ENCODE measurements at regions not wholly inside any gene's neighbourhood (a gene's known extent, or its start where the extent isn't known, plus 50 kb on each side); places are given as distances from the start of the nearest gene placed in this dataset.

DNA sequence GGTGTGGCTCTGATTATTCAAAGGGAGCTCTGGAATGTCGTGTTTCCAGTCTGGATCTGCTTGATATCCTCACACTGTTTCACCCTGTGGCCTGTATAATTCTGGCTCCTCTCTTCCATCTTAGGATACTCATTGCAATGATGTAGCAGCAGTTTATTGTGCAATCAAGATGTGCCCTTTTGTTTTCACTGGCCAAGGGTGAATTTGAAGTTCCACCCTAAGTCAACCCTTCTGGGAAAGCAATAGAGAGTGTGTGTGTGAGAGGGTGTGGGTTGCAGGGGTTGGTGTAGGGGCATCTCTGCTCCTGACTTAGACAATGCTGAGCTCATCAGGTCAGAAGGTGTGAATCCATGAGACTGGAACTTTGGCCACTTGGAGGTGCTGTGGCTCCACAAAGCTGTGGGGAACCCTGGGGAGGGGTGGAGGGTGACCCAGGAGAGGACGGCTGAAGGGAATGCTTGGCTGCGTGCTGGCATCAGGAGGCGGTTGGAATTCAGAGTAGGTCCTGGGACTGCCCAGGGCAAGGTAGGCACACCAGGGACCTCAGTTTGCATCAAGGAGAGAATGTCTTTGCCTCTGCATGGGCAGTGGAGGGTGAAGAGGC lies 118.0 kb upstream of the PRSS58 start:
- no peak overlapping the region for H3K27ac ChIP-seq
- H3K36me3 ChIP-seq, result no peaks in the 10 kb centered on the region
- no peaks in the 10 kb centered on the region for H3K27me3 ChIP-seq
- no peak overlapping the region for H3K4me3 ChIP-seq (ENCODE audit: low read depth in 1 of 2, low read length in 1 of 2)
- H3K4me1 ChIP-seq (ENCODE audit: control insufficient read depth in 1 of 2, insufficient read depth in 1 of 2, low read depth in 1 of 2, low read length in 1 of 2), result peaks cover 6 to 12% of the 10 kb centered on the region in 2 experiments
- TF ChIP-seq, protein P1, sequence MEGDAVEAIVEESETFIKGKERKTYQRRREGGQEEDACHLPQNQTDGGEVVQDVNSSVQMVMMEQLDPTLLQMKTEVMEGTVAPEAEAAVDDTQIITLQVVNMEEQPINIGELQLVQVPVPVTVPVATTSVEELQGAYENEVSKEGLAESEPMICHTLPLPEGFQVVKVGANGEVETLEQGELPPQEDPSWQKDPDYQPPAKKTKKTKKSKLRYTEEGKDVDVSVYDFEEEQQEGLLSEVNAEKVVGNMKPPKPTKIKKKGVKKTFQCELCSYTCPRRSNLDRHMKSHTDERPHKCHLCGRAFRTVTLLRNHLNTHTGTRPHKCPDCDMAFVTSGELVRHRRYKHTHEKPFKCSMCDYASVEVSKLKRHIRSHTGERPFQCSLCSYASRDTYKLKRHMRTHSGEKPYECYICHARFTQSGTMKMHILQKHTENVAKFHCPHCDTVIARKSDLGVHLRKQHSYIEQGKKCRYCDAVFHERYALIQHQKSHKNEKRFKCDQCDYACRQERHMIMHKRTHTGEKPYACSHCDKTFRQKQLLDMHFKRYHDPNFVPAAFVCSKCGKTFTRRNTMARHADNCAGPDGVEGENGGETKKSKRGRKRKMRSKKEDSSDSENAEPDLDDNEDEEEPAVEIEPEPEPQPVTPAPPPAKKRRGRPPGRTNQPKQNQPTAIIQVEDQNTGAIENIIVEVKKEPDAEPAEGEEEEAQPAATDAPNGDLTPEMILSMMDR (IDR thresholded peaks at IDR 0.05), result no peak
- H3K9me3 ChIP-seq, result no peaks in the 10 kb centered on the region

DNA sequence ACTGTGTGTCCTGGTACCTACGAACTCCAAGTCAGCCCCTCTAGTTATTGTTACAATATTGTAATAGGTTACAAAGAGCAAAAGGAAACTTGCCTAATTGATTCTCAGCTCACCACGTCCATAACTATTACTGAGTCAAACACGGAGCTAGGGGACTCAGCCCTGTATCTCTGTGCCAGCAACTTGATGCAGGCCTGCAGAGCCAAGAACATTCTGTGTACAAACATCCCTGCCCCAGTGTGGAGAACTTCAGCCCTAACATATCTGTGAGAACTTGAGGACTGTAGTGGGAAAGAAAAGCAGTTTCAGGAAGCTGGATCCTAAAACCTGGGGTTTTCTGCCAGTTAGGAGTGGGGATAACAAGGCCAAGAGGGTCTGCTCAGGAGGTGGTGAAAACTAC lies 114.9 kb upstream of the PRSS58 start:
- Histone ChIP-seq H3K27ac (no peak overlapping the region), H3K27me3 (no peaks in the 10 kb centered on the region), H3K4me1 (ENCODE audit: control insufficient read depth in 1 of 2, insufficient read depth in 1 of 2, low read depth in 1 of 2, low read length in 1 of 2) (peaks cover 6 to 12% of the 10 kb centered on the region in 2 experiments), H3K9me3 (no peaks in the 10 kb centered on the region), H3K36me3 (no peaks in the 10 kb centered on the region), H3K4me3 (ENCODE audit: low read depth in 1 of 2, low read length in 1 of 2) (no peak overlapping the region)
- TF ChIP-seq, protein P1 (IDR thresholded peaks at IDR 0.05), result no peak

DNA sequence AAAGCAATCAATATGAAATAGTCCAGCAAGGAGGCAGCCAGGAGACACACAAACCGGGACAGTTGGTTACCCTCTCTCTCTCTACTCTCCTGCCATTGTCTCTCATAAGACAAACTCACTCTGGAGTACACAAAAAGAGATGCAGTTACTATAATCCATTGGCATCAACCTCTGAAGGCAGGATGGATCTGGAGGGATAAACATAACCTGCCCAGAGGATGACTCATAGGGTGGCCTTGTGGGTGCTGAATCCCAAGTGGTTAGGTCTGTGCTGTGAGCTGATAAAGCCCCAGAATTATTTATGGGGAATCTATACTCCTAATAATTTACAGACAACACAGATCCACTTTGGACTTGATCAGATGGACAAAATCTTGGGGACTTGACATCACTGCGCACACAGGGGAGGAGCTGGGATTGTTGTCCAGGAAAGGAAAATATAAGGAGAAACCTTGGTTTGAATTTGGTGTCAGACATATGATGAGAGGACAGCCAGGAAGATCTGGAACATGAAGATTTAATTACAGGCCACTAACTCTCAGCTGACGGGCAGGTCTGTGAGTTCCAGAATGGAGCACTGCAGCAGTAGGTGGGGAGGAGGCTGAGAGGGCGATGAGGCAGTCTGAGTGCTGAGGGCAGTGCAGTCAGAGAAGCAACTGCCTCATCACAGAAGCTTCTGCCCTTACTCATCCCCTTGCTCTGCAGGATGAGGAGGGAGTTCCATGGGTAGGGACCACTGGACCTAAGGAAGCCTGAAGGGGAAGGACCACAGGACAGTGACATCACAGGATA lies 113.9 kb upstream of the PRSS58 start:
- H3K27me3 ChIP-seq, result no peaks in the 10 kb centered on the region
- H3K4me1 ChIP-seq (ENCODE audit: control insufficient read depth in 1 of 2, insufficient read depth in 1 of 2, low read depth in 1 of 2, low read length in 1 of 2), result peaks cover 6 to 12% of the 10 kb centered on the region in 2 experiments
- TF ChIP-seq, protein P1 (IDR thresholded peaks at IDR 0.05), result no peak
- H3K9me3 ChIP-seq, result no peaks in the 10 kb centered on the region
- no peak overlapping the region for H3K4me3 ChIP-seq (ENCODE audit: low read depth in 1 of 2, low read length in 1 of 2)
- no peak overlapping the region for H3K27ac ChIP-seq
- no peaks in the 10 kb centered on the region for H3K36me3 ChIP-seq

DNA sequence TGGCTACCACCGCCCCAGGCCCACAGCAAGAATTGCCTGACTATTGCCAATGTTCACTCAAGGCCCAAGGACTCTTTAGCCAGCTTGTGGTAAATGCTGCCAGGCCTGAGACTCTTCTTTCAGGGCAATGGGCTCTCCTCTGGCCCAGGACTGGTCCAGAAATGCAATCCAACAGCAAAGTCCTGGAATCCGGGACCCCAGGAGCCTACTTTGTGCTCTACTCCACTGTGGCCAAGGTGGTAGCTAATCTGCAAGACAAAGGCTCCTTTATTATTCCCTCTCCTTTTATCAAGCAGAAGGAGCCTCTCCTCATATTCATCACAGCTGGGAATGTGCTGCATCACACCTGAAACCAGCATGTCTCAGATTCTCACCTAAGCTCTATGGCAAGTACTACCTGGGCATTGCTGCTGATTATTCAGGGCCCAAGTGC lies 107.6 kb upstream of the PRSS58 start:
- Histone ChIP-seq H3K9me3 (no peaks in the 10 kb centered on the region), H3K27me3 (no peaks in the 10 kb centered on the region), H3K4me3 (ENCODE audit: low read depth in 1 of 2, low read length in 1 of 2) (no peak overlapping the region), H3K4me1 (ENCODE audit: control insufficient read depth in 1 of 2, insufficient read depth in 1 of 2, low read depth in 1 of 2, low read length in 1 of 2) (no peaks in the 10 kb centered on the region), H3K27ac (no peak overlapping the region), H3K36me3 (no peaks in the 10 kb centered on the region)
- TF ChIP-seq, protein P1 (IDR thresholded peaks at IDR 0.05), result no peak

DNA sequence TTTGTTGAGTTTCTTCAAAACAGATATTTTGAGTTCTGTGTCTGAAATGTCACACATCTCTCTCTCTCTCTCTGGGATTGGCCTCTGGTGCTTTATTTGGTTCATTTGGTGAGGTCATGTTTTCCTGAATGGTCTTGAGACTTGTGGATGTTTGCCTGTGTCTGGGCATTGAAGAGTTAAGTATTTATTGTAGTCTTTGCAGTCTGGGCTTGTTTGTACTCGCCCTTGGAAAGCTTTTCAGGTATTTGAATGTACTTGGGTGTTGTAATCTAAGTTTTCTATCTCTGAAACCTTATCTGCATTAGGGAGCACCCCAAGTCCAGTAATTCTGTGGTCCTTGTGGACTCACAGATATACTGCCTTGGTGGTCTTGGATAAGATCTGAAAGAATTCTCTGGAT lies 106.7 kb upstream of the PRSS58 start:
- H3K27ac ChIP-seq, result no peak overlapping the region
- H3K36me3 ChIP-seq, result no peaks in the 10 kb centered on the region
- TF ChIP-seq, protein P1 (IDR thresholded peaks at IDR 0.05), result no peak

More for the DNA sequence above, 106.7 kb upstream of the PRSS58 start:
- no peaks in the 10 kb centered on the region for H3K27me3 ChIP-seq
- no peaks in the 10 kb centered on the region for H3K4me1 ChIP-seq (ENCODE audit: control insufficient read depth in 1 of 2, insufficient read depth in 1 of 2, low read depth in 1 of 2, low read length in 1 of 2)
- no peak overlapping the region for H3K4me3 ChIP-seq (ENCODE audit: low read depth in 1 of 2, low read length in 1 of 2)
- no peaks in the 10 kb centered on the region for H3K9me3 ChIP-seq

All from neutrophil (primary cell).